ENCODE measurements at regions not wholly inside any gene's neighbourhood (a gene's known extent, or its start where the extent isn't known, plus 50 kb on each side); places are given as distances from the start of the nearest gene placed in this dataset.

GRCh38 chr7:24141874-24142509, 142.0 kb upstream of the NPY start:
- intact Hi-C loops (cut with DNase I) = no loop called here

DNA sequence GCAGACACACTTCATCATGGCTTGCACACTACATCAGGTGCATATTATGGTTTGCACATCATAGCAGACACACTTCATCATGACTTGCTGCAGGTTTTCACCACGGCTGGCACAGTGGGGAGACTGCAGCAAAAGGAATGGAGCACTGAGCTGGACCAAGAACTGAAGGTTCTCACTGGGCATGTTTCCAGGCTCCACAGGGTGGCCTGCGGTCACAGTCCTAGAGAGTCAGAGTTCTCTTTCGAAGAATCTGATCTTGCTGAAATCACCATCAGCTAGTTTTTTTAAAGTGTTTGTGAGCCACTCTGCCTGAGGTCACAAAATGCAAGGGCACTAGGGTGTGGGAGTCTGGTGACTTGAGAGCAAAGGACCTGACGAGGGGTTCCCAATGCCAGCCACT, 140.4 kb upstream of the NPY start:
- 51 to 63% (median 57%) methylated on average over 4 of the region's 4 CpGs for WGBS, 3 donors
- H3K27me3 ChIP-seq (ENCODE audit: insufficient read depth in 3 of 3, low read length in 2 of 3) = peaks cover 0 to 2% (median 2%) of the 10 kb centered on the region in 3 donors
- TF ChIP-seq, protein P1, sequence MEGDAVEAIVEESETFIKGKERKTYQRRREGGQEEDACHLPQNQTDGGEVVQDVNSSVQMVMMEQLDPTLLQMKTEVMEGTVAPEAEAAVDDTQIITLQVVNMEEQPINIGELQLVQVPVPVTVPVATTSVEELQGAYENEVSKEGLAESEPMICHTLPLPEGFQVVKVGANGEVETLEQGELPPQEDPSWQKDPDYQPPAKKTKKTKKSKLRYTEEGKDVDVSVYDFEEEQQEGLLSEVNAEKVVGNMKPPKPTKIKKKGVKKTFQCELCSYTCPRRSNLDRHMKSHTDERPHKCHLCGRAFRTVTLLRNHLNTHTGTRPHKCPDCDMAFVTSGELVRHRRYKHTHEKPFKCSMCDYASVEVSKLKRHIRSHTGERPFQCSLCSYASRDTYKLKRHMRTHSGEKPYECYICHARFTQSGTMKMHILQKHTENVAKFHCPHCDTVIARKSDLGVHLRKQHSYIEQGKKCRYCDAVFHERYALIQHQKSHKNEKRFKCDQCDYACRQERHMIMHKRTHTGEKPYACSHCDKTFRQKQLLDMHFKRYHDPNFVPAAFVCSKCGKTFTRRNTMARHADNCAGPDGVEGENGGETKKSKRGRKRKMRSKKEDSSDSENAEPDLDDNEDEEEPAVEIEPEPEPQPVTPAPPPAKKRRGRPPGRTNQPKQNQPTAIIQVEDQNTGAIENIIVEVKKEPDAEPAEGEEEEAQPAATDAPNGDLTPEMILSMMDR (IDR thresholded peaks at IDR 0.05) = no peak
- H3K4me3 ChIP-seq = no peak overlapping the region
- intact Hi-C loops (cut with DNase I) = no loop called here
- H3K4me1 ChIP-seq = no peaks in the 10 kb centered on the region
- DNase-seq (no peak), ATAC-seq (no peak)
- H3K27ac ChIP-seq = no peak overlapping the region
- H3K9me3 ChIP-seq = no peaks in the 10 kb centered on the region
- no peaks in the 10 kb centered on the region for H3K36me3 ChIP-seq (ENCODE audit: insufficient read depth in 1 of 2, low read depth in 1 of 2)

More at GRCh38 chr7:24141874-24142509, 142.0 kb upstream of the NPY start:
- DNase-seq (no peak), ATAC-seq (no peak)
- Histone ChIP-seq H3K4me3 (no peak overlapping the region), H3K27me3 (ENCODE audit: insufficient read depth in 3 of 3, low read length in 2 of 3) (peaks cover 0 to 2% (median 2%) of the 10 kb centered on the region in 3 donors), H3K4me1 (no peaks in the 10 kb centered on the region), H3K36me3 (ENCODE audit: insufficient read depth in 1 of 2, low read depth in 1 of 2) (no peaks in the 10 kb centered on the region), H3K27ac (no peak overlapping the region), H3K9me3 (no peaks in the 10 kb centered on the region)
- 21 to 27% (median 22%) methylated on average over 15 of the region's 15 CpGs for WGBS, 3 donors
- TF ChIP-seq, protein P1 (IDR thresholded peaks at IDR 0.05) = no peak

DNA sequence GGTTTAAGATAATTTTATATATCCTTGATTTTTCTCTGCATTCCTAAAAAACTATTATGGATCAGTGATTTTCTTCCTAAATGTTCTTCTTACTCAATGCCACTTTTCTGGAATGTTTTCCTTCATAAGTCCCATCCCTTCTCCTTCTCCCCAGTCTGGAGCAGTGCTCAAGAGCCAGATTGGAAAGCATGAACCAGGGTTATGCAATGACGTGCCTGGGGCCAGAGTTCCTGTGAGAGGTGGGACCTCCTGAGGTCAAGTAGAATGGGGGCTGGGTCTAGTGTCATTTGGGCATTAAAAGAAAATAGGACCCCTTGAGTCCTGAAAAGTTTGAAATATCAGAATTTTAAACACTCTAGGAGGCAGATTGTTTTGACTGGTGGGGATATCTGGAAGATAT, 132.0 kb upstream of the NPY start:
- Histone ChIP-seq H3K36me3 (ENCODE audit: insufficient read depth in 1 of 2, low read depth in 1 of 2) (no peaks in the 10 kb centered on the region), H3K4me1 (no peaks in the 10 kb centered on the region), H3K4me3 (no peak overlapping the region), H3K27me3 (ENCODE audit: insufficient read depth in 3 of 3, low read length in 2 of 3) (no peaks in the 10 kb centered on the region), H3K9me3 (no peaks in the 10 kb centered on the region), H3K27ac (no peak overlapping the region)
- 29 to 46% (median 31%) methylated on average over 1 of the region's 1 CpG for WGBS, 3 donors
- intact Hi-C loops (cut with DNase I) = no loop called here
- ATAC-seq (no peak), DNase-seq (no peak)
- TF ChIP-seq, protein P1 (IDR thresholded peaks at IDR 0.05) = no peak

DNA sequence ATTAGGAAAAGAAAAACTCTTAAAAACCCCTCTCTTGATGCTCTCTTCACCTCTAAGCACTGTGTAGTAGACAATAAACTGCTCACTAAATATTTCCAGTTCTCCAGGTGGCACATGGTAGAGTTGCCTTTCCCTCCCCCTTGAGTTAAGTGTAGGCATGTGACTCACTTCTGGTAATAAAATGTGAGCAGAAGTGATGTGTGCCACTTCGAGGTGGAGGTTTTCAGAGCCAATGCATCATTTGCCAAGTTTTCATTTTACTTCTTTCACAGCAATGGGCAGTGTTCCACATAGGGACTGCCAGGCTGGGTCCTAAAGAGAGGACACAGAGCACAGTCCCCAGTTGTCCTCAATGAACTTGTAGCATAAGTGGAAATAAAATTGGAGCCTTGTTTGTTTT, 131.6 kb upstream of the NPY start:
- no peak for DNase-seq
- H3K4me3 ChIP-seq = no peak overlapping the region
- no peaks in the 10 kb centered on the region for H3K9me3 ChIP-seq
- intact Hi-C loops (cut with DNase I) = no loop called here
- 8 to 14% (median 13%) methylated on average over 1 of the region's 1 CpG for WGBS, 3 donors
- no peak overlapping the region for H3K27ac ChIP-seq
- no peaks in the 10 kb centered on the region for H3K36me3 ChIP-seq (ENCODE audit: insufficient read depth in 1 of 2, low read depth in 1 of 2)
- H3K4me1 ChIP-seq = no peaks in the 10 kb centered on the region
- no peak for ATAC-seq
- no peaks in the 10 kb centered on the region for H3K27me3 ChIP-seq (ENCODE audit: insufficient read depth in 3 of 3, low read length in 2 of 3)
- TF ChIP-seq, protein P1 (IDR thresholded peaks at IDR 0.05) = no peak

All from psoas muscle (tissue), 7 donors.